HG03175 (cell line): ENCODE measurements at regions not wholly inside any gene's neighbourhood (a gene's known extent, or its start where the extent isn't known, plus 50 kb on each side); places are given as distances from the start of the nearest gene placed in this dataset.
"Not testable (repeated sequence)": the region's sequence is repeated elsewhere in the genome, so short reads cannot be mapped to it uniquely, and the experiment has no call there.

ENCODE experiments used
- ATAC-seq: cut with Tn5 transposase; IDR thresholded peaks from one replicate; pipeline ENCODE4 v1.9.1; 2021; ENCODE audit warnings: mild to moderate bottlenecking, moderate library complexity; ENCODE audit not compliant: unreplicated experiment

DNA sequence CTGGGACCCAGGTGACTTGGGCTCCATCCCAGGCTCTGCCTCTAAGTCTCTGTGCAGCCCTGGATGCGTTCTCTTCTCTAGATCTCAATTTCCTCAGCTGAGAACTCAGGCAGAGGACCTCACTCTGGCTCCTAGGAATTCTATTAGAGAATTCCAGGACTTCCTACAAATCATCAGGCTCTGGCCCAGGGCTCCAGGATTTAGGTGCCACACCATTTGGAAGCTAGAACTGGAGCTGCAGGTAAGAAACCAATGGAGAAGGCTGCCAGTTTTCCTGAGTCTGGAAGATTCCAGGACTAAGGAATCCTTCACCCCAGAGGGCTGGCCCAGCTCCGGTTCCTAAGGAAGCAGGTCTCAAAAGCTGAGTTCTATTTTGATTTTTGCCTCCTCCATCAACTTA is 189.8 kb upstream of the CDH5 start:
- ATAC-seq, result no peak

DNA sequence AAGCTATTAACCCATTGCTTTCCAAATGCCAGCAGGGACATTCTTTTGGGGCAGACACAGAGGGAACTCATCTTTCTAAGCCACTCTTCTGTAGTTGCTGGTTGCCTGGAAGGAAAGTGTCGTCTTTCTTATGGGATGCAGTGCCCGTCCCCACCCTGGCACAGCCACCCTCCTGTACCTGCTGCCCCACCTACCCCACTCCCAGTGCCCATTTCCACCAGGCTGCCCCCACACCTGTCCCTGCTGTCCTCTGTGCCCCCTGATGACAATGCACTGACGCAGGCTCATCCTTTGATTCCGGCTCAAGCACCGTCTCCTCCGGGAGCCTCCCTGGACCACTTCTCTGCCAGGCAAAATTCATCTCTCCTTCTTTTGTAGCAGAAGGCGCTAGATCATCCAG is 190.4 kb upstream of the CDH5 start:
- no peak for ATAC-seq

DNA sequence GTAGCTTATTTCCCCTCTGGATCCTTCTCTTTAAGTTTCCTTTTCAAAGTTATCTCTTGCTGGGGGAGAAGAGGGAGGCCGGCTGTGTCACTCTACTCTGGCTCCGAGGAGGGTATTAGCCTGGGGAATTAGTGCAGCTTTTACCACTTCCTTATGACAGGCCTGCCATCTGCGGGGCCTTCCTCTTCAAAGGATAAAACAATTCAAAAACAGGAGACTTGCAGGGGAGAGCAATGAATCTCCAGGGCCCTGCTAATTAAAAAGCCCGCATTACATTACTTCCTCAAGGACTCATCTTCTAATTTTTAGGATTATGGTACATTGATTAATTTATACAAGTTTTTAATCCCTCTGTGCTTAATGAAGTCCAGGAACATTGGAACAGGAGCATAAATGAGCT is 190.9 kb upstream of the CDH5 start:
- no peak for ATAC-seq

DNA sequence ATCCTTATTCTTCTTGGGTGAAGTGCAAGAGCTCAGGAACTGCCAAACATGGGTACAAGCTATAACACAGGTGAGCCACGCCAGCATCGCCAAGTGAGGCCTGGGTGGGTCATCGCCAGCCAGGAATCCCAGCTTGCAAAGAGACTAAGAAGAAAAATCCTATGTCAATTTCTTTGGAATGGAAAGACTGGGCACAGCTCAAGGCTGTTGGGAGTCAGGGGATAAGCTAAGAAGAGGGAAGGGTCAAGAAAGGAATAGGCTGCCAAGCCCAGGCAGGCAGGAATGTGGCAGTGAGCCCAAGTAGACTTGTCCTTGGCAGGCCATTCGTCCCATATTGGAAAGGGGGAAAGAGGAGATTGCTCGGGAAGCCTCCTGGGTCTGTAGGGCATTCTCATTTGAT is 191.4 kb upstream of the CDH5 start:
- no peak for ATAC-seq

DNA sequence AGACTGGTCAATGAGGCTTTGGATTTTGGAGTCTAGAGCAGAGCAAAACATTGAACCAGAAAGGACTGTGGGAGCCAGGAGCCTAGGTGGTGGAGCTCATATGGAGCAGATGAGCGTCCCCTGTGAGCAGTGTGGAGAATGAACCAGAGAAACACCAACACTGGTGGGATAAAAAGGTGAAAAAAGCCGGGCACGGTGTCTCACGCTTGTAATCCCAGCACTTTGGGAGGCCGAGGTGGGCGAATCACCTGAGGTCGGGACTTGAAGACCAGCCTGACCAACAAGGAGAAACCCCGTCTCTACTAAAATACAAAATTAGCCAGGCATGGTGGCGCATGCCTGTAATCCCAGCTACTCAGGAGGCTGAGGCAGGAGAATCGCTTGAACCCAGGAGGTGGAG is 192.7 kb upstream of the CDH5 start:
- not testable (repeated sequence) for ATAC-seq

DNA sequence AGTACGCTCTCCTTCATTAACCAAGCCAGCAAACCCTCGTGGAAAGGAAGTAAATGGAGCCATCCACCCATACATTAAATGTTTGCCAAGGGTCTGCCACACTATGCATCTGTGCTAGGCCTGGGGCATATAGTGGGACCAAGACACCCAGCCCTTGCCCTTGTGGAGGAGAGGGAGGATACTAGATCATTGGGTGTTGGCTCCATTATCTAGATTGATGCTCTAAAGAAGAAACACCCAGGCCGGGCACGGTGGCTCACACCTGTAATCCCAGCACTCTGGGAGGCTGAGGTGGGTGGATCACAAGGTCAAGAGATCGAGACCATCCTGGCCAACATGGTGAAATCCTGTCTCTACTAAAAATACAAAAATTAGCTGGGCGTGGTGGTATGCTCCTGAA is 193.3 kb upstream of the CDH5 start:
- not testable (repeated sequence) for ATAC-seq

DNA sequence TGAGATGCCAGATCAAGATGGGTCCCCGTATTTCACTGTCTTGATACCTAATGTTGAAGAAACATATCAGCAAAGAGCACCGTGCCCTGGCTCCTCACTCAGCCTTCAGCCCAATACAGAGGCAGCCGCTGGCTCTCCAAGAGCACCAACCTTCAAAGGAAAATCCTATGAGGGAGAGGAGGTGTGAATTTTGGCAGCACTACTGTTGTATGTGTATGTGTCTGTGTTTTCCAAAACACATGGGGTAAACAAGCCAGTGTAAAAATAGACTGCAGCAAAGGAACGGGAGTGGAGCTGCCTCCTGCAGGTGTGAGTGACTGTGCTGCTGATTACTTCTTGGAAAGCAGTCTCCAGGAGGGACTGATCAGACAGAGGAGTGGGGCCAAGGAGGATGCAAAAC is 194.0 kb upstream of the CDH5 start:
- ATAC-seq, result no peak

DNA sequence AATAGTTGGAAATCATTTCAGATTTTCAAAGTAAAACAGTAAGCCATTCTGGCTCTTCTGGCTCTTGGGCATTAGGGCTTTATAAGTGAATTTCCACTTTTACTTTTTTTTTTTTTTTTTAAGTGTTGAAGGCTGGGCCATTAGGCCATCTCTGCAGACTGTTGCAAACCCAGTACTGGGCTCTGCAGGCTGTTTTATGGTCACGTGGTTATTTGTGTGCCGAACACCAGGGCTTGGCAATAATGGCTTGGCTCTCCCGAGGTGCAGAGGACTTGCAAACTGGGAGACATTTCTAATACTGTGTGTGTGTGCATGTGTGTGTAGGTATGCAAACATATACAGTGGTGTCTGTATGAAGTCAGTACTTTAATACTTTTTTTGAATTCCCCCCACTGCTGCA is 194.9 kb upstream of the CDH5 start:
- ATAC-seq, result no peak

DNA sequence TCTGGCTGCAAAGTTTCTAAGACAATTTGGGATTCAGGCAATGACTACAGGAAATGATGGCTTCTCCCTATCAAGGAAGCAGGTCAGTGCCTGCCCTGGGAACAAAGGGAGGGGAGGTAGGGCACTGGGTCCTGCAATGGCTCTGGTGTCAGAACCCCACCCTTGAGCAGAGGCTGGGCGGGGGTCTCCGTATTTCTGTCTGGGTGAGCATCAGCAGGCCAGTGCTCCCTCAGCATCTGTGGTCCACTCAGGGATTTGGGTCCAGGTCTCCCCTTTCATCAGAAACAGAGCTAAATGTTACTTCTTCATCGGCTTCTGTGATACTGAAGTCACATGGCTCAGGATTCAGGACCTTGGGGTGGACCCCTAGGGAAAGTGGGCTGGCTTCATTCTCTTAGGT is 195.5 kb upstream of the CDH5 start:
- ATAC-seq, result no peak

DNA sequence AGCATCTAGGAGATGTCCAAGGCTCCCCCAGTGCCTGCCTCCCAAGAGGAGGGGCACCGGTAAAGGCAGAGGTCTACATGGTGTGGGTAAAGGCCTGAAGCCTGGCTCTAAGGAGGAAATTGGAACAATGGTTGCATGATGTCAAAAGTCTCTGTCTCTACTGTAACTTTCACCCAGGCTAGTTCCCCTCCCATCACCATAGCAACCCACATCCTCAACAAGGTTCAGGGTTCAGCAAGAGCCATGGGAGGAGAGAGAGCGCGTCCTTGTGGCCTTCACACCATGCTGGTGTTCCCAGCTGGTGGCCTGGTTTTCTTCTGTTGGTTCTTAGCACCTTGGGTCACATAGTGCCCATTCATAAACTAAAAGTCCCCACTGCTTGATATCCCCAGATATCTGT is 196.7 kb upstream of the CDH5 start:
- ATAC-seq, result no peak

DNA sequence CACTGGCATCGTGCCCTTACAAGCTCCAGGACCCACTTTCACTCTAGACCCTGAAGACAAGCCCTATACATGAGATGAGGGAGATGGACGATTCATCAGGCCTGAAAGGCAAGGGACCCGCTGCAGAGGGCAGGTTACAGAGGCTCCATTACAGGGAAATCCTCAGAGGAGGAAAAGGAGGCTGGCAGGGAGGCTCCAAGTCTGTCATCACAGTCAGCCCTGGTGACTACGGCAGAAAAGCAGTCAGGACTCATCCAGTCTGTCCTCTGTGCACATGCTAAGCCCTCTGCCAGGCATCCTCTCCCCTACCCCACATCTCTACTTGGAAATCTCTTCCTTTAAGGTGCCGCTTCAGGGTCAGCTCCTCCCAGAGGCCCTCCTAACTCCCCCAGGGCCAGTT is 197.7 kb upstream of the CDH5 start:
- ATAC-seq, result no peak

DNA sequence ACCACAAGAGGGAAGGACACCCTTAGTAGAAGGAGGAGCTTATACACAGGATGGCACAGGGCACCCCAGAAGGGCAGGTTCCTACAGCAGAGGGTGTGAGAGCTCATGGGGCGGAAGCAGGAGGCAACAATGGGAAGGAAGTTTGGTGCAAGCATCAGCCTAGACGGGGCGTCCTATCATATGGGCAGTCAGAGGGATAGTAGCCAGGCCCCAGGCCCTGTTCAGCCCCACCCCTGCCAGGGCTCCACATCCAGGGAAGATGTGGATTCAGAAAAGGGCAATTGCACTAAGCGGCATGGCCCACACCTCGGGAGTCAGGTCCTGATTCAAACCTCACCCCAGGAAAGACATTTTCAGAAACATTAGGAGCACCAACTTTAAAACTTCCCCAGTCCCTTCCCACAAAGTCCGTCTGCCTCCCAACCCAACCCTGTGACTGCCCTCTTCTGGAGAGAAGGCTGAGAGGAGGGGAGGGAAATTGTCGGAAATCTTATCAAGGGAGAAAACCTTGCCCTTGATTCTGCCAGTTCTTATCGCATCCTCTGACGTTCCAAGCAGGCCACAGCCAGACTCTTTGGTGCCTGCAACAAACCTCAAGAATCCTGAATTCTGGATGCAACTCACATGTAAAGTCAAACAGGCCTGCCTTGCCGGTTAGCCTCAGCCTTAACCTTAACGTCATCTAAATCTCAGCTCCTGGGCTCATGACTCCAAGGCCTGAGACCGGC is 198.8 kb upstream of the CDH5 start:
- no peak for ATAC-seq

DNA sequence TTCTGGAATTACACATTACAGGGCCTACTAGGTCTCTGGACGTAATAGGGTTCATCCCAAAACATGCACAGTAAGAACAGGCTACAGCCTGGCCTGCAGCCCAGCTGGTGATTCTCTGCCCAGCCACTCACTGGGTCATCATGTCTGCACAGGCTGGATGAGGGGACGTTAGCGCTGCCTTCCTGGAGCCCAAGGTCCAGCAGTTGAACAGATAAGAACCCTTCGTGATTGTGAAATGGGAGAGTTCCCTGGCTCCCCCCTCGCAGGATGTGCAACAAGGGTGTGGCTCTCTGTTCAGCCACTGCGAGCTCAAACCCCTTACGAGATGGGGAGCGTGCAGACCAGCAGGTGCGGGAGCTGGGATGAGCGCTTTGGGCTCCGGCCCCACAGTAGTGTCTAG is 200.0 kb upstream of the CDH5 start:
- no peak for ATAC-seq

DNA sequence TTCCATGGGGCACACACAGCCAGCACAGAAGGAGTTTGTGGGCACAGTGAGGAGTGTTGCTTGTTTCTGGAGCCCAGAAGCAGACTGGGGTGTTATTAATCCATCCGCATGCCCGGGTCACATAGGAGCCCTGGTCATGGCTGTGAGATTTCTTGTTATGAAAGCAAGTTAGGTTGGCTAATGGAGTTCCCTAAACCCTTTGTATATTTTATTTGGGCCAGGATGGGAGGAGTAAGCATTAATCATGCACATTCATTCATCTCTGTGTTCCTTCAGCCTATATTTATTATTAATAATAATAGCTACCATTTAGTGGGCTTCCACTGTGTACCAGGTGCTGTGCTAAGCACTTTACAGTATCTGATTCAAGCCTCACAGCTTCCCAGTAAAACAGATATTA is 200.6 kb upstream of the CDH5 start:
- ATAC-seq, result no peak

DNA sequence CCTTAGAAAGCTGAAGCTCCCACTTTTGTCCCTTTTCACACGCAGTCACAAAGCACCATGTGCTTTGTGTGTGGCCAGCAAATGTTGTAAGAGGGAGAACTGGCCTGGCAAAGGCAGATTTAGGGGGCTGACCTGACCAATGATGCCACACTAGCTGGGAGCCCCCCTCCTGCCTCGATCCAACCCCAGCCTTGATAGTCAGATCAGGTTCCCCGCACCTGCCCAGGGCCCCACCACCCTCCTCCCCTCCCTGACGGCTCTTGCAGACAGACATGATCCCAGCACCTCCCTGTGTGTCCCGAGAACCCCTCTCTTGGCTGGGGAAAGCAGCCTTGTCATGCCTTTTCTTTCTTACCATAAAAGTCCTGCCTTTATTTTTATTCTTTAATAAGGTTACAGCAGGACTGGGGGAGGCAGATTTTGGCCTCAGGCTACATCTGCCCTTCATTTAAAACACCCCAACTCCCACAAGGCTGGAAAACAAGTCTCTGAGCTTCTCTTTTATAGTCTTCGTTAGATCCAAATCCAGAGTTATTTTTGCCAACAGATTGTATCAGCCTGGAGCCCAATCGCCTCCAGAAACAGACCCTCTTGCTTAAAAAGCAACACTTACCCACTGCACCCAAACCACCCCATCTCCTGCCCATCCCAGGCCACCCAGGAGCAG is 201.8 kb upstream of the CDH5 start:
- no peak for ATAC-seq

DNA sequence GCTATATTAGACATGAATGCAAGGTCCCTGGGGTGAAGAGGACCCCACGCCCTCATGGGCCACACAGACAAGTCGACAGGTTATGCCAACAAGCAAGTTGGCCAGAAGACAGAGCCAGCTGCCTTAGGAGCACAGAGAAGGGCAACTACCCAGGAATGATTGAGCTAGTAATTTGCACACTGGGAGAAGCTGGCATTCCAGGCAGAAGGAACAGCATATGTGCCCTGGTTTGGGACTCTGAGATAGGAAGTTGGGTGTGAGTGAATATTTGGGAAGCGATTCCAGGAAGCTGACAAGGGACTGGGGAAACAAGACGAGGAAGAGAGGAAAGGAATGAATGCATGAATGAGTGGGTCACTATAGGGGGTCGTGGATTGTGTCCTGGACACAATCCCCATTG is 203.7 kb upstream of the CDH5 start:
- no peak for ATAC-seq

DNA sequence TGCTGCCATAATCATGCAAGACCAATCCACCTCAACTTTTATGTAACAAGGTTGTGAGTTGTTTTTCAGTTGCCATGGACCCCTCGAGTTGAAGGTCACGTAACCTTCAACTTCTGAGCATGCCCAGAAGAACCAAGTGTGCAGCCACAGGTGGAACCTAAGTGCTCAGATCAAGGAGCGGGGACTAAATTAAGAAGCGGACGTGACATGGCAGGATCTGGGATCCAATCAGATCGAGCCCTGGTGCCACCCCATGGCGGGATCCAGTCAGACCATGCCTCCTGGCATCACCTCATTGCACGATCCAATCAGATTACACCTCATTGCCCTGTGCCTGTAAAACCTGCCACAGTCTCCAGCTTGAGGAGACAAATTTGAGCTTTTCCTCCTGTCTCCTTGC is 204.5 kb upstream of the CDH5 start:
- no peak for ATAC-seq

DNA sequence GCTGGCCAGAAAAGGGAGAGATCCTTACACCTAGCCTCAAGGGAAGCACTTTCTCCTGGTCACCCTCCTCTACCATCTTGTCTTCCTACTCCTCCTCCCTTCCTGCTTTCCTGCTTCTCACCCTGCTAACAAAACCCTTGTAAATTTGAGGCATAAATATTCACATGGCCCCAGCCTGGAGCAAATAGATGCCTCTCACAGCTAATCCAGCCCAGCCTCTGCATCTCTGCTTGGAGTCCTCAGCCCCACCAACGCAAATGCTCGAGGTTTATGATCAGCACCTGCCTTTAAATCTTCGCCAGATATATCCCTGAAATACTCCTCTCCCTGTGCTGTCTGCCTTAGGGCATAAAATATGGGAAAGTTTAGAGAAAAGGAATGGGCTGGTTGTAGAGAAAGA is 205.2 kb upstream of the CDH5 start:
- no peak for ATAC-seq

DNA sequence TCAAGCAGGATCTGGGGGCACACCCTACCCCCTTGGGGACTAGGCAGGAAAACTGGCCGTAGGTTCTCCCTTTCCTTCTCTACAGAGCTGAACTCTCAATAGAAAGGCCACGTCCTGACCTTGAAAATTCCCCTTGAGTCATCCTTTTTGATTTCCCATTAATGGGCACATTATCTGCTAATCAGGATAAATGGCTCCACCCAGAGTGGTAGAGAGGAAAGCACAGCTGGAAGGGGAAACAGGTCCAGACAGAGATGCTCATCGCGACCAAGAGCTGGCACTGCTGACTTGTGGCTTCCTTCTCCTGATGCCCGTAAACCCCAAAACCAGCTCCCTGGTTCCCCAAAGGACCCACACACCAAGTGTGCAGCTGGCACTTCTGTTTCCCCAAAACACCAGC is 206.5 kb upstream of the CDH5 start:
- no peak for ATAC-seq

DNA sequence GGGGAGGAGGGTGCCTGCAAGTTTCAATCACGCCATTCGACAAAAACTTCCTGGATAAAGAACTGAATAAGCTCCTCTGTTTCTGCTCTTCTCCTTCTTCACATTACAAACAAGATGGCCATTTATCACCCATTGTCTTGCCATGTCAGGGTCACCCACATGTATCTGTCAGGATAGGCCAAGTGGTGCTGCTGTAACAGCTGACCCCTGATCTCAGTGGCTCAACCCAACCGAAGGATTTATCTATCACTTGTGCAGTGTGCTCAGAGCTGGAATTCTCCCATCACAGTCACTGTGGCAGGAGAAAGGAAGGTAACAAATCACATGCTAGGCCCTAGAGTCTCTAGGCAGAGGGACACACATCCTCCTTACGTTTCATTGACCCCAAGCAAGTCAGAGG is 210.0 kb upstream of the CDH5 start:
- no peak for ATAC-seq

DNA sequence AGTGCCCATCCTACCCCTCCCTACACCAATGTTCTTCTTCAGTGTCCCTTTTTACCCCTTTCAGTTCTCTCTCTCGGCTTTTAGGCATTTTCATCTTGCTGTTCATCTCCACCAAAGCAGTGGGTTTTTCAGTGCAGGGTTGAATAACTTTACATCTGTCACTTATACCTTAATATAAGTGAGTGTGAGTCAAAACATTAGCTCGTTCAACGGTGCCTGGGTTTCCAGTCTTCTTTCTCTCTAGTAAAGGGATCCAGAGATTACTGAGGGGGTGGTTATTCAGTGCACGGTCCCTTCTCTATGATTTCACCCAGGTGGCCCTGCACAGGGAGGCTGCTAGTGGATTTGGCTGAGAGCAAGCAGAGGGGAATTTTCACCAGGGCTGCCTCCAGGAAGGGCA is 210.6 kb upstream of the CDH5 start:
- ATAC-seq, result peak; percentile 67

DNA sequence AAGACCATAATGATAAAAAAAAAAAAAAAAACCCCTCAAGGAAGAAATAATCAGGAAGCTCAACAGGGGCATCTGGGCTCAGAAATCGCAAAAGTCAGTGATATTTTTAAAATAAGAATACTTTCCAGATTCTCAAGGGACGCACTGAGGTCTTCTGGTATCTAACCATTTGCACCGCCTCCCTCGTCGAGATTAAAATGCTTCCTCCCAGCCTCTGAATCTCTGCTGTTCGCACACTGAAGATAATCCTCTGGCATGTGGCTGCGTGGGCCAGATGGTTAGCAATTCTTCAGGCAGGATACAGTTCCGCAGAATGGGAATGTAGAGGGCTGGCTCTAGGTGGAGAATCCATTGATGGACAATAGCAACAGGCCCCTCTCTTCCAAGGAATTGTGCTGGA is 211.7 kb upstream of the CDH5 start:
- ATAC-seq, result no peak

DNA sequence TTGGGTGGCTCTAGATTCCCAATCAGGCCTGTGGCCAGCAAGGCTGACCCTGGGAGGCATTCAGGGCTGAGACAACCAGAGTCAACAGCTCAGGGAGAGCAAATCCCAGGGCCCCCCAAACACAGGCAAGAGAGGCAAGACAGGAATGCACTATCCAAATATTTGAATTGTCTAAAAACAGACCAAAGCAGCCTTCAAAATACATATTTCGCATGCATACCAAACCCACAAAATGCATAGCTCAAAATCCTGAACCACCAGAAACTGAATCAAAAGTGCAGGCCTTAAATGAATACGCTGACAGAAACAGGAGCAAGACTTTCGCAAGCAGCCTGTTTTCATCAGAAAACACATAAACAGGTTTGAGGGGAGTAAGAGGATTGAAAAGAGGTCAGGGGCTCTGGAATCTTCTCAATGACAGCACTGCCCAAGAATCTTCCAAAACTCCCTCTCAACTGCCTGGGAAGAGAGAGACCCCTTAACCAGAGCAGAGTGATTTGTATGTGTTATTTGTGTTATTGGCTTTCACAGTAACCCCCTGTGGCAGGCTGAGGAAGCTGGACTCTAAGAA is 213.6 kb upstream of the CDH5 start:
- no peak for ATAC-seq
